ENCODE measurements at regions not wholly inside any gene's neighbourhood (a gene's known extent, or its start where the extent isn't known, plus 50 kb on each side); places are given as distances from the start of the nearest gene placed in this dataset.

DNA sequence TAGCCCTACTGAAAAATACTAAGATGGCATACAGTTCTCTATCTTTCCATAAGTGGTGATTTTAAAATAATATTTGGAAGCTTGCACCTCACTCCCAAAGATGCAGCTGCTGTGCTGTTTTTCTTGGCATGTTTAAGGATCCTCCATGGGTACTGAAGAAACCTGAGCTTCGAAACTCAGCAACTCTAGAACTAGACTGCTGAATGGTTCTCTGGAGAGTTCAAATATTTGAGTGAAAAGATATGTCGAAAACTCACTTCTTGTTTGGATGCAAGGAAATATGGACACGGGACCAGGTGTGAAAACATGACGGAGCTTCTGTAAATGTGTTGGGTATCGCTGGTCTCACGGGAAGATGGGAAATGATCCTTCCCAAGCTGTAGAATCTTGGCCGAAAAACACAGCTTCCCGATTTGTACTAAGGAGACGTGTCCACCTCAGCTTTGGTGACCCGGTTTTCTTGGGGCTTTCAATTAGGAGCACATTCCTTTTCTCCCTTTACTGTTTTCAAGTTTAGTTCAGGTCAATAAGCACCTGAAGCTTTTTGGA lies 543.8 kb upstream of the NRP1 start:
- TF ChIP-seq, protein P1, sequence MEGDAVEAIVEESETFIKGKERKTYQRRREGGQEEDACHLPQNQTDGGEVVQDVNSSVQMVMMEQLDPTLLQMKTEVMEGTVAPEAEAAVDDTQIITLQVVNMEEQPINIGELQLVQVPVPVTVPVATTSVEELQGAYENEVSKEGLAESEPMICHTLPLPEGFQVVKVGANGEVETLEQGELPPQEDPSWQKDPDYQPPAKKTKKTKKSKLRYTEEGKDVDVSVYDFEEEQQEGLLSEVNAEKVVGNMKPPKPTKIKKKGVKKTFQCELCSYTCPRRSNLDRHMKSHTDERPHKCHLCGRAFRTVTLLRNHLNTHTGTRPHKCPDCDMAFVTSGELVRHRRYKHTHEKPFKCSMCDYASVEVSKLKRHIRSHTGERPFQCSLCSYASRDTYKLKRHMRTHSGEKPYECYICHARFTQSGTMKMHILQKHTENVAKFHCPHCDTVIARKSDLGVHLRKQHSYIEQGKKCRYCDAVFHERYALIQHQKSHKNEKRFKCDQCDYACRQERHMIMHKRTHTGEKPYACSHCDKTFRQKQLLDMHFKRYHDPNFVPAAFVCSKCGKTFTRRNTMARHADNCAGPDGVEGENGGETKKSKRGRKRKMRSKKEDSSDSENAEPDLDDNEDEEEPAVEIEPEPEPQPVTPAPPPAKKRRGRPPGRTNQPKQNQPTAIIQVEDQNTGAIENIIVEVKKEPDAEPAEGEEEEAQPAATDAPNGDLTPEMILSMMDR (IDR thresholded peaks at IDR 0.05), result no peak
- no peak for TF ChIP-seq POLR2A (IDR thresholded peaks at IDR 0.05)
- TF ChIP-seq POLR2AphosphoS5 (IDR thresholded peaks at IDR 0.05), result no peak
- no peak for TF ChIP-seq EP300 (IDR thresholded peaks at IDR 0.05)

All from sigmoid colon (tissue), 4 donors.